OCI-LY3 (cell line): ENCODE measurements at regions not wholly inside any gene's neighbourhood (a gene's known extent, or its start where the extent isn't known, plus 50 kb on each side); places are given as distances from the start of the nearest gene placed in this dataset.

Experiments used
- H2AFZ ChIP-seq: fragments of 200-600, 300-600 bp; shearing (Covaris generic); 2 replicates; pipeline ENCODE4 v1.6.0; 2014; ENCODE audit warnings: antibody characterized with exemption, low read depth, low read length
- H3K27ac ChIP-seq: fragments of 200-600, 300-600 bp; sonication (generic); 2 replicates; pipeline ENCODE4 v1.5.1; 2014; ENCODE audit warnings: mild to moderate bottlenecking, low read length, moderate library complexity, mixed read lengths
- H3K27me3 ChIP-seq: fragments of 200-600, 300-600 bp; sonication (generic); 2 replicates; pipeline ENCODE4 v1.6.1; 2014; ENCODE audit warnings: low read depth, low read length, mixed read lengths
- H3K36me3 ChIP-seq: fragments of 200-600, 300-600 bp; sonication (generic); replicated peaks from 2 replicates; pipeline ENCODE3; 2014; ENCODE audit warnings: low read depth, low read length, mixed read lengths
- H3K4me1 ChIP-seq: fragments of 300-600, 200-600 bp; sonication (generic); 2 replicates; pipeline ENCODE4 v1.6.1; 2014; ENCODE audit warnings: low read length, mixed read lengths
- H3K4me2 ChIP-seq: fragments of 200-600, 300-600 bp; sonication (generic); 2 replicates; pipeline ENCODE4 v1.6.1; 2014; ENCODE audit warnings: low read length, mixed read lengths
- H3K4me3 ChIP-seq: fragments of 300-600, 200-600 bp; sonication (generic); 2 replicates; pipeline ENCODE4 v1.5.1; 2014; ENCODE audit warnings: antibody characterized with exemption, mild to moderate bottlenecking, low read length, moderate library complexity
- H3K79me2 ChIP-seq: fragments of 300-600, 200-600 bp; shearing (Covaris generic); 2 replicates; pipeline ENCODE4 v1.6.1; 2014; ENCODE audit warnings: mild to moderate bottlenecking, low read length, mixed read lengths
- H3K9ac ChIP-seq: fragments of 300-600, 200-600 bp; shearing (Covaris generic); 2 replicates; pipeline ENCODE4 v1.6.0; 2014; ENCODE audit warnings: mild to moderate bottlenecking, low read length, moderate library complexity
- H3K9me3 ChIP-seq: fragments of 200-600, 300-600 bp; shearing (Covaris generic); 2 replicates; pipeline ENCODE4 v1.6.1; 2014; ENCODE audit warnings: low read length, mixed read lengths; ENCODE audit not compliant: insufficient read depth
- H4K20me1 ChIP-seq: fragments of 200-600, 300-600 bp; sonication (generic); 2 replicates; pipeline ENCODE4 v1.6.1; 2016; ENCODE audit warnings: low read length, mixed read lengths; ENCODE audit not compliant: insufficient read depth
- EZH2phosphoT487 ChIP-seq: fragments of 200-600 bp; shearing (Covaris generic); IDR thresholded peaks from 2 replicates; pipeline ENCODE4 v1.6.1; 2018; ENCODE audit warnings: antibody characterized with exemption, mixed run types, low read depth
- TF ChIP-seq, protein P1 (sequence below): fragments of 200-600, 300-600 bp; sonication (generic); IDR thresholded peaks from 2 replicates; pipeline ENCODE4 v1.5.1; 2014; ENCODE audit warnings: antibody characterized with exemption, low read length, low read depth

DNA sequence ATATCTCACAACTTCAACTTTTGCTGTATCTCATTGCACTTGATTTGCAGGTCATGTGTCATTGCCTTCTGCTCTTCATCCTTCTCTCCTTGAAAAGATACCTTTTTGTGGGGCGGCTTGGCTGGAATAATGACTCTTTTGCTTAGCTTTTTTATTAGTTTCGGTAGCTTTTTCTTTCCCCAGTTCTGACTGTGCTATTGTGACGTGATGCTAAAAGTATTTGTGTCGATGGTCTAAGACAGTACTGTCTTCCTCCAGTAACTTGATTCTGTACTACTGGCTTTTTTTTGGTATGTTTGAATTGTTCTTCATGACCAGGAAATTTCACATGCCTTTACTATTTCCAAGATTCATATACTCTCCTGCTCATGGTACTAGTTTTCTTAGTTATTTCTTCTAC is 63.1 kb downstream of the SLITRK1 start:
- peaks cover 10% of the 10 kb centered on the region for H3K9me3 ChIP-seq

DNA sequence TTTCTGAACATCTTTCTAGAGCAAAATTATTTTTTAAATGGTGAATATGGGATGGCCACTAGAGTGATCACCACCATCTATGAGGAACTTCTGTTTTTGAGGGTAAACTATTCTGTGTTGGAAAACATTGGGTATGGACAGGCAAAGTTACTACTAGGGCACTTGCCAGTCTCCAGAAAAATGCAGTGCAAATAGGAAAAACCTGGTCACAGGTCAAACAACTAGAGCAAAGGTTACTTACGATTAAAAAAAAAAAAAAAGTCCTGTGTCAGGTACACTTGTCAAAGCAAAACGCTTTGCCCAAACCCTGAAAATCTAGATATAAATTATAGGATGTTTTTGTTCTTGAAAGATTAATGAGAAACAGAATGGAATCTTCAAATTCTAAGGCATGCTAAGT is 66.2 kb downstream of the SLITRK1 start:
- no peak overlapping the region for H3K4me3 ChIP-seq
- H3K27ac ChIP-seq, result no peak overlapping the region
- 0 out of 2 replicates have a peak overlapping the region, but pooled peaks have one; percentile 9 for H2AFZ ChIP-seq
- H3K4me1 ChIP-seq, result no peaks in the 10 kb centered on the region
- H3K79me2 ChIP-seq, result no peaks in the 10 kb centered on the region
- no peaks in the 10 kb centered on the region for H3K36me3 ChIP-seq
- H4K20me1 ChIP-seq, result no peaks in the 10 kb centered on the region
- TF ChIP-seq EZH2phosphoT487, result no peak
- TF ChIP-seq, protein P1, sequence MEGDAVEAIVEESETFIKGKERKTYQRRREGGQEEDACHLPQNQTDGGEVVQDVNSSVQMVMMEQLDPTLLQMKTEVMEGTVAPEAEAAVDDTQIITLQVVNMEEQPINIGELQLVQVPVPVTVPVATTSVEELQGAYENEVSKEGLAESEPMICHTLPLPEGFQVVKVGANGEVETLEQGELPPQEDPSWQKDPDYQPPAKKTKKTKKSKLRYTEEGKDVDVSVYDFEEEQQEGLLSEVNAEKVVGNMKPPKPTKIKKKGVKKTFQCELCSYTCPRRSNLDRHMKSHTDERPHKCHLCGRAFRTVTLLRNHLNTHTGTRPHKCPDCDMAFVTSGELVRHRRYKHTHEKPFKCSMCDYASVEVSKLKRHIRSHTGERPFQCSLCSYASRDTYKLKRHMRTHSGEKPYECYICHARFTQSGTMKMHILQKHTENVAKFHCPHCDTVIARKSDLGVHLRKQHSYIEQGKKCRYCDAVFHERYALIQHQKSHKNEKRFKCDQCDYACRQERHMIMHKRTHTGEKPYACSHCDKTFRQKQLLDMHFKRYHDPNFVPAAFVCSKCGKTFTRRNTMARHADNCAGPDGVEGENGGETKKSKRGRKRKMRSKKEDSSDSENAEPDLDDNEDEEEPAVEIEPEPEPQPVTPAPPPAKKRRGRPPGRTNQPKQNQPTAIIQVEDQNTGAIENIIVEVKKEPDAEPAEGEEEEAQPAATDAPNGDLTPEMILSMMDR, result no peak
- H3K4me2 ChIP-seq, result no peak overlapping the region
- no peaks in the 10 kb centered on the region for H3K27me3 ChIP-seq
- no peaks in the 10 kb centered on the region for H3K9me3 ChIP-seq
- no peak overlapping the region for H3K9ac ChIP-seq

More for the DNA sequence above, 63.1 kb downstream of the SLITRK1 start:
- no peaks in the 10 kb centered on the region for H3K36me3 ChIP-seq
- no peaks in the 10 kb centered on the region for H3K79me2 ChIP-seq
- no peak for TF ChIP-seq EZH2phosphoT487
- TF ChIP-seq, protein P1, result no peak
- H3K4me2 ChIP-seq, result no peak overlapping the region
- peak overlapping the region; percentile 46; the same call in 1 of the 2 replicates for H2AFZ ChIP-seq
- no peaks in the 10 kb centered on the region for H3K4me1 ChIP-seq
- H3K4me3 ChIP-seq, result no peak overlapping the region
- no peak overlapping the region for H3K9ac ChIP-seq
- H3K27ac ChIP-seq, result no peak overlapping the region
- no peaks in the 10 kb centered on the region for H3K27me3 ChIP-seq
- H4K20me1 ChIP-seq, result no peaks in the 10 kb centered on the region

DNA sequence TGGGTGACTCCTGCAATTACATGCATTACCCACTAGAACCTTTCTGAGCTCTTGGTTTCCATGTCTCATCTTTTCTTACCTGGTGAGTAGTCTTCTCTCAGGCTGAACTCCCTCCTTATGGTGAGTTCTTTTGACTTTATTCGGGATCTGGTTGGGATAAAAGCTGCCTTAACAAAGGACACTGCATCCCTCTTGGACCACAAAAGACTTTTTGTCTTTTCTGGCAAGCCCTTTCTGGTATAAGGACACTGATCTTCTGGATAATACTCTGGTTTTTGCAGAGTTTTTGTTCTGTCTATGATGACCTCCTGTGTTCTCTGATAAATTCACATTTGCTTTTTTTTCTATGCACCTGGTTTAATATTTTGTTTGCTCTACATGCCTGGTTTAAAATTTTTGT is 66.7 kb downstream of the SLITRK1 start:
- no peaks in the 10 kb centered on the region for H3K4me1 ChIP-seq
- TF ChIP-seq, protein P1, result no peak
- no peak for TF ChIP-seq EZH2phosphoT487
- H3K27ac ChIP-seq, result no peak overlapping the region
- H3K9me3 ChIP-seq, result no peaks in the 10 kb centered on the region
- no peaks in the 10 kb centered on the region for H3K79me2 ChIP-seq
- H2AFZ ChIP-seq, result 0 out of 2 replicates have a peak overlapping the region, but pooled peaks have one; percentile 9
- no peaks in the 10 kb centered on the region for H3K36me3 ChIP-seq
- no peak overlapping the region for H3K4me3 ChIP-seq
- H3K9ac ChIP-seq, result no peak overlapping the region
- no peaks in the 10 kb centered on the region for H4K20me1 ChIP-seq
- no peaks in the 10 kb centered on the region for H3K27me3 ChIP-seq
- no peak overlapping the region for H3K4me2 ChIP-seq

DNA sequence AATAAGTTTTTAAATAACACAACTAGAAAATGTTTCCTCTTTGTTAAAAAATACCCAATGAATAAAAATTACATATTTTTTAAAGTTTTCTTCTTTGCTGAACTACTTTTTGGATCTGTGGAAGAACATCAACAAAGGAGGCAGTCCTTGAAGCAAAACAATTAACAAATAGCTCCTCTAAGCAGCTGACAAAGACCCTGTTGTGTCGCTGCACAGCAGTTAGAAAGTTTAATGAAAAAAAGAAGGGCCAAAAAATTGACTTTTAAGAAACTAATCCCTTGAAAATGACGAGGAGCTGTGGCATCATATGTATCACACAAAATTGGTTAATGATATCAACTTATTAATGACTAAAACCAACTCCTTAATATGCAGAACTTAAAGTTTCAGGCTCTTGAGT is 72.1 kb downstream of the SLITRK1 start:
- Histone ChIP-seq H3K36me3 (no peaks in the 10 kb centered on the region), H3K27ac (no peak overlapping the region), H3K4me1 (no peaks in the 10 kb centered on the region), H3K9ac (no peak overlapping the region), H3K79me2 (no peaks in the 10 kb centered on the region), H3K4me3 (no peak overlapping the region), H3K27me3 (no peaks in the 10 kb centered on the region), H2AFZ (no peak overlapping the region), H4K20me1 (no peaks in the 10 kb centered on the region), H3K9me3 (no peaks in the 10 kb centered on the region), H3K4me2 (no peak overlapping the region)
- no peak for TF ChIP-seq EZH2phosphoT487
- TF ChIP-seq, protein P1, result no peak
